GM21360 (cell line): ENCODE measurements at regions not wholly inside any gene's neighbourhood (a gene's known extent, or its start where the extent isn't known, plus 50 kb on each side); places are given as distances from the start of the nearest gene placed in this dataset.

Source experiments
- ATAC-seq: cut with Tn5 transposase; IDR thresholded peaks from one replicate; pipeline ENCODE4 v1.9.1; 2021; ENCODE audit warnings: mild to moderate bottlenecking, moderate library complexity; ENCODE audit not compliant: unreplicated experiment

DNA sequence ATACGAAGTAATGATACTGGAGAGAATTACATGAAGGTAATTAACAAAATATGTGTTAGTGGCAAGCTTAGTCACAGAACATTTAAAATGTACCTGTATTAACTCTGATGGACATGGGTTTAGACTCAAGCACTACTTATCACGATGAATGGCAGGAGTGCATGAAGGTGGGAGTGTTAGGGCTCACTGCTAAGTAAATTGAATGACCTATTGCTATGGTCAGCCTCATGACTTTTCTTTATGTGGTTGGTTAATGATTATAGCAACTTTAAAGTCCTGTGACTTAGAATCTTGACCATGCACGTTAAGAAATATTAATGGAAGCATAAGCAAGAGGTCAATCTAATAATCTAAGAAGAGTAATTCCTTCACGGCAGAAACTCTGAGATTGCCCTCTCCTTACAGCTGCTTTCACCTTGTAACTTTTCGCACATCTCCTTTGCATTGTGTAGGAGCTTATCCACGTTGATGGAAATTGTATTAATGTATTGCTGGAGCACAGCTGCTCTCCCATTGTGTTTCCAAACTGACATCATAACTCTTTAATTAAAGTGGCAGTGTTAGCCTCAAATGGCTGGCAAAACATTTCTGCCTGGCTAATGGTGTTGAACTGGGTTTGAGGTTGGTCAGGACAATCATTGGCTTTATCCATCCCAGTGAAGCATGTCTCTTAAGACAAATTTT is 114.5 kb downstream of the RXFP2 start:
- no peak for ATAC-seq

DNA sequence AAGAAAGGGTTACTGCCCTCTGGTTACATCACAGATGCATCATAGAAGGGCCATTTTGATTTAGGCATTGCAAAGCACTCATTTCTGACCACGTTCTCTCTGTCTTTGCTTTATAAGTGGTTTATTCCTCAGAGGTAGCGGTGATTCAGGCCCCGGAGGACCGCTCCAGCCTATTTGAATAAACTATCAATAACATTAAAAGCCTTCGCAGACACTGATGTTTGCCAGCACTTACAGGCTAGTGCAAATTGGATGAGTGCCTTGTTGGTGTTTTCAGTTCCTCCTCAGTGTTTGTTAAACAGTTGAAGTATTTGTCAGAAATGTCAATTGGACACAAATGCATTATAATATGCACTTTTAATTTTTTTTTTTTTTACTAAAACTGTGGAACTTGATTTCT is 120.2 kb downstream of the RXFP2 start:
- ATAC-seq: no peak

DNA sequence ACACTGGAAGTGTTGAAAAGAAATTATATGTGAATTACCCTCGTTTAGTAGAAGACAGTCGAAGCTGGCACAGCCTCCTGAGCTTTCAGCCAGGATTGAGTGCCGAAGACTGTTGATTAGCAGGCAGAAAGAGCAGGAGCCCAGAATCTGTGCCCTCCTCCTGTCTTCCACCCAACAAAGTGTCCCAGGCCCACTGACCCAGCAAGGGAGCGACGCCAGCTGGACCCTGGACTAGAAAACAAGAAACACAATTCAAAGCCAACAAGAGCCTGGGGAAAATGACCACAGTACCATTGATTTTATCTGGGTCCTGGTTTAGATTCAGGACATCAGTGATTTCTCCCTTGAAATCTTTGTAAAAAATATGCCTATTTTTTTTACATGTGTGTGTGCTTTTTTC is 120.7 kb downstream of the RXFP2 start:
- ATAC-seq: no peak

DNA sequence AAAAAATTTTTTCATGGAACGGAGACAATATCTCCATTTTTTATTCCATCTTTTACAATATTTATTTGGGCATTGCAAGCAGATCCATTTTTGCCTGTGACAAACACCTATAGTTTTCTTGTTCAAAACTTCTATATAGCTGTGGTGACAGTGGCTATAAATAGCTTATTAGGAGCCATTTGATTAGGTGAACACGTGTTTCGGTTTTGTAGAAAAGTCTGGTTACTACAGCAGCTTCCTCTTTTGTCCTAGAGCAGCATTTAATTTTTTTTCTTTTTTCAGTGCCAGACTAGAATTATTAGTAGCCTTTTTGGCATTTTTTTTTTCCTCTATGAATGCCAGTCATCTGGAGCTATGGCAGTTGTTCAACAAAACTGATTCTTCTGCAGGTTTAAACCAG is 123.5 kb downstream of the RXFP2 start:
- no peak for ATAC-seq

DNA sequence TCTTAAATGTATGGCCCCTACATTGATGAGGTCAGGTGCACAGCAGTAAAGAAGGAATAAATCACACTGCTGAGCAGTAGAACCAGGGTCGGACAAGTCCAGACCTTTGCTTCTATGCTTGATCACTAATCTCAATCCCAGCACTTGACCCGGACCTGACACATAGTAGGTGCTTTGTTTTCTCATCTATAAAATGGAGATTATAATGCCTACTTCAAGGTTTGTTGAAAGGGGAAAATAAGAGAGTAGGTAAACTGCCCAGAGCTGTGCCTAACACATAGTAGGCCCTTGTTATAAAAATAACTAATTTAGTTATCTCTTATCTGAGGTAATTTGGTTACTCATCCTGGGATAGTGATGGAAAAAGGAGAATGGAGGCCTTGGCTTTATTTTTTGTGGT is 125.0 kb downstream of the RXFP2 start:
- no peak for ATAC-seq

DNA sequence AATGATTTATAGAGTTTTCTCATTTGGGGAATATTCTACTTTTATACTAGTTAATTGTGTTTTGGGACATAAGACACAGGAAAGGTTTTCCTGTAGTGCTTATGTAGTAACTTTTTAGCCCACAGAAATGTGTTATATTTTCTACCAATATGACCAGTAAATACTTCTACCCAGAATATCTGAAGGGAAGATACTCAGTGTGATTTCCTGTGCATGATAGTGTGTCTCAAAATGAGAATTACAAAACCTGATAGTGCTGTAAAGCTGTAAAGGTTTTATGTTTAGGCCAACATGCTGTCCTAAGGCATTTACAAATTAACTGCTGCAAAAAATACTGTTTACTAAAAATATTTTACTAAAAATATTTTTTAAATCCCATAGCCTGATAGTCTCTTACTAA is 126.8 kb downstream of the RXFP2 start:
- ATAC-seq: no peak

DNA sequence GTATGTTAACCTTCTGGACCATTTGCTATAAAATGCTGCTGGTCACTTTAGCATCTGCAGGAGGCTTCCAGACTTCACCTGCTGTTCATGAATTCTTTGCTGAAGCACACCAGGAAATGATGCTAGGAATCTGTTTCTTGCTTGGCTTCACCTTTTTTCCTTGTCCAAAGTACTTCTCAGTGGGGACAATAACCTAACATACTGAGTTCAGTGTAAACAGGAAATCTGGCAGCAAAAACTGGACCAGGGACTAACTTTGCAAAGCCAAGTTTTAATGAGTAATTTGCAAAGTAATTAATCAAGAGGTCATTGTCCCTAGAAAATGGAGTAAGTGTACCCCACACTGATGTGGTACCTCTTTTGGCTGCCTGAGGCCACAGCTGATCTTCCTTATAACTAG is 128.4 kb downstream of the RXFP2 start:
- no peak for ATAC-seq

DNA sequence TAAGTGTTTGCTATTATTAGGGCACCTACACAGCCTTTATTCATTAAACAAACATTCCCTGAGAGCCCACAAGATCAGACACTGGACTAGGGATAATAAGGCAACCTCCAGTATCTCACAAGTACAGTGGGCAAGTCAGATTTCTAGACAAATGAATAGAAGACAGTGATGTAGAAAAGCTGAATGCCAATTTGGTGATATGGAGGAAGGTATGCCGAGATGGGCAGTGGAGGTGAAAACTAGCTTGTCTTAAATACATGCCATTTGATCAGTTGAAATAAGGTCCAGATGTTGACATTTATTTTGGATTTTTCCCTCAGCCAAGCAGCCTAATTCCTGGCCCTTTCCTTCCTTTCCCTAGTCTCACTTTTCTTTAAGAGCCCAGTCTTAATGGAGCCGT is 130.3 kb downstream of the RXFP2 start:
- no peak for ATAC-seq

DNA sequence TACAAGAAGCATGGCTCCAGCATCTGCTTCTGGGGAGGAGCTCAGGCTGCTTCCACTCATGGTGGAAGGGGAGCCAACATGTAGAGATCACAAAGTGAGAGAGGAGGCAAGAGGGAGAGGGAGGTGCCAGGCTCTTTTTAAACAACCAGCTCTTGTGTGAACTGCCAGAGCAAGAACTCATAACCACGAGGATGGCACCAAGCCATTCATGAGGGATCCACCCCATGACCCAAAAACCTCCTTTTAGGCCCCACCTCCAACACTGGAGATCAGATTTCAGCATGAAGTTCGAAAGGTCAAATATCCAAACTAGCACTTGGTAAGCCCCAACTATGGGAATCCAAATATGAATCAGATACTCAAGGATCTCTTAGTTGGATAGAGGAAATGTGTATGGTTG is 131.2 kb downstream of the RXFP2 start:
- ATAC-seq: no peak

DNA sequence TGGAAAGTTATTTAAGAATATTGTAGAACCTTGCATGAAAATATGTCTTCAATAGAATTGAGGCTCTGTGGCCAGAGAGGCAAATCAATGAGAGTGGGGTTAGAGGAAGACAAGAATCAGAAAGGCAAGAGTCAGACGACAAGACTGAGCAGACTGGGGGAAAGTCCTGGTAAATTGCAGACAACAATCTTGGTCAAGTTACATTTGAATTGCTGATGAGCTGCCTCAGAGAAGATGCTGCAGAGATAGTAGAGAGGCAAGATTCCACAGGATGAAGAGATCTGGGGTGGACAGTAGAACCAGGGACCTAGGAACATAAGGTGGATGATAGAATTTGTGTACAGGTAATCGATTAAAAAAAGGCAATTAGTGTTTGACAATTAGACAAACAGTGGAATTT is 133.8 kb downstream of the RXFP2 start:
- ATAC-seq: no peak

DNA sequence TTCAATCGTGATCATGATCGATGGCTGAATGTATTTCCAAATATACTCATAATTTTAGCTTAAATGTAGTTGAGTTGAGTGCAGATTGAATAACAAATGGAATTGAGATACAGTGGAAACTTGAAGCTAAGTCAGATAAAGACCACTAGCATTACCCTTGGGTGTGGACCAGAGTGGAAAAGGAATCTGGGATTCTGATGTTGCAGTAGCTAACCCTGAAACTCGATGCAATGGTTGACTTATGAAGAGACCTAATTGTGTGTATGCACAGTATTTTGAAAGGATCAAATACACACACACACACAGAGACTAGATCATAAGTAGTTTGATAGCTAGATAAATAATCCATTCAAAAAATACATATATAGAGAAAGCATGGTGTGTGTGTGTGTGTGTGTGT is 135.8 kb downstream of the RXFP2 start:
- no peak for ATAC-seq

DNA sequence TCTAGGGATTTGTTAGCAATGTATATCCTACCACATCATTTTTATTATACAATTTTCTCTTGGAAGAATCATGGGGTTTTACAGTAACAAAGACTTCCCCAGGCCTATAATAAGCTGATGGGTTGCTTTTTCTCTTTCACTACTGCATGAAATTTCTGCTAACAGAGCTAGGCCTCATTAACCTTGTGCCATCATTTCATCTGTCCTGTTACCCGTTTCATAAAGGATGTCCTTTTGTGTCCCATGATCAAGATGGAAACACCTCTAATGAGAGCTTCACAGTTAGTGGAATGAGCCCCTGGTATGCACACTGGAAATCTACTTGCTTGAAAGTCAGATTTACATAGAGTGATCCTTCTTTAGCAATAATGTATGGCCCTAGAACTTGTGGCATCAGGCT is 138.7 kb downstream of the RXFP2 start:
- ATAC-seq: no peak

DNA sequence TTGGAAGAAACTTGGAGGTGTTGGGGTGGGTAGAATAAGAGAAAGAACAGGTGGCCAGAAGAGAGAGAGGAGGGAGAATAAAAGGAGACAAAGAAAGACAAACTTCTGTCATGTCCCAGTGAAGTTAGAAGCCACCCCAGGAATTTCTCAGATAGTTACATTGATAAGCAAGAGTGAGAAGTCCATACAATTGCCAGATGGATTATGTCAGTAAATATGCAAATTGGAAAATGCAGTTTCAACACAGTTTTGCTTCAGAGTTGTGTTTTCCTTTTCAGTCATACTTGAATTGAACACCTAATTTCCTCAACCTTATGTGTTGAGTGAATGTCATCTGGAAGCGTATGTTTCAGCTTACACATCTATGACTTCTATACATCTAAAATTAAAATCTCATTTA is 139.2 kb downstream of the RXFP2 start:
- ATAC-seq: peak; percentile 52

DNA sequence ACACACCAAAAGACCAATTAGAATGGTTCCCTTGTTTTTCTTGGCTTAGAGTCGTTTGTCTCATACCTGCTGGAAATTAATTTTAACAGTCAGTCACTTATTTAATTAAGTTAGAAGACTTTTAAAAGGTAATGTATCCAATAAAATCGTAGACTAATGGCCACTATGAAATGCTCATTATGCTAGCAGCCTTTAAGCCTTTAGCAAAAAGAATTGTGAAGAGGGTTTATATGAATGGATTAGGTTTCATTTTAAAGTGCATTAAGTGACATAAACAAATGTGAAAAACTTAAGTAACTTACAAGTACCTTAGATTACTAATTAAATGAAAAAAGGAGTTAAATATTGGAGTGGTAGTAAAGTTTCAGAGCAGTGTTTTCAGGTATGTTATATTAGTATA is 139.6 kb downstream of the RXFP2 start:
- no peak for ATAC-seq

DNA sequence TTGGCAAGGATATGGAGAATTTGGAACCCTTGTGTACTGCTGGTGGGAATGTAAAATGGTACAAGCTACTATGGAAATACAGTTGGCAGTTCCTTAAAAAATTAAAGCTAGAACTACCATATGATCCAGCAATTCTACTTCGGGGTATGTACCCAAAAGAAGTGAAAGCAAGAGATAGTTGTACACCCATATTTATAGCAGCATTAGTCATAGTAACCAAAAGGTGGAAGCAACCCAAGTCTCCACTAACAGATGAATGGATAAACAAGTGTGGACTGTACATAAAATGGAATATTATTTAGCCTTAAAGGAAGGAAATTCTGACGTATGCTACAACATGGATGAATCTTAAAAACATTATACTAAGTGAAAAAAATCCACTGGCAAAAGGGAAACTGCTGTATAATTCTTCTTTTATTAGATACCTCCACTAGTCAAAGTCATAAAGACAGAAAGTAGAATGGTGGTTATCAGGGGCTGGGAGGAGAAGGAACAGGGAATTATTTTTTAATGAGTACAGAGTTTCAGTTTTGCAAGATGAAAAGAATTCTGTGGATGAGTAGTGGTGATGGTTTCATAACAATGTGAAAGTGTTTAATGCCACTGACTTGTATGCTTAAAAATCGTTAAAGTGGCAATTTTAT is 141.6 kb downstream of the RXFP2 start:
- ATAC-seq: no peak

DNA sequence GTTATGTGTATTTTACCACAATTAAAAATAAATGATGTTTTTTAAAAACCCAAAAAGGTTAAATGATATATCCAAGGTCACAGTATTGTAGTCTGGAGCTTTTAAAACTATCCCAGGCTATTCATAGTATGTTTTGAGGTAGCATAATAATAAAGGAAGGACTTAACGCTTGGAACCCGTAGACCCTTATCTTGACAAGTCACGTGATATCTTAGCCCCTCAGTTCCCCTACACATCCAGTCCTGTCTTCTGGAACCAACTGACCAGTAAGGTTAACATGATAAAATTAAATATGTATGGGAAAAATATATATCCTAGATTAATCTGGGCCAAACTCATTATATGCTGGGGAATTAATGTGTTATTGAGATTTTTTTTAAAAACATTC is 142.2 kb downstream of the RXFP2 start:
- no peak for ATAC-seq

DNA sequence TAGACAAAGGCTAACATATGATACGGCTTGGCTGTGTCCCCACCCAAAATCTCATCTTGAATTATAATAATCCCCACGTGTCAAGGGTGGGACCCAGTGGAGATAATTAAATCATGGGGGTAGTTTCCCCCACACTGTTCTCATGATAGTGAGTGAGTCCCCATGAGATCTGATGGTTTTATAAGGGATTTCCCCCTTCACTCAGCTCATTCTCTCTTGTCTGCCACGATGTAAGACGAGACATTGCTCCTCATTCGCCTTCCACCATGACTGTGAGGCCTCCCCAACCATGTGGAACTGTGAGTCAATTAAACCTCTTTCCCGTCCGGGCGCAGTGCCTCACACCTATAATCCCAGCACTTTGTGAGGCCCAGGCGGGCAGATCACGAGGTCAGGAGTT is 143.5 kb downstream of the RXFP2 start:
- no peak for ATAC-seq

DNA sequence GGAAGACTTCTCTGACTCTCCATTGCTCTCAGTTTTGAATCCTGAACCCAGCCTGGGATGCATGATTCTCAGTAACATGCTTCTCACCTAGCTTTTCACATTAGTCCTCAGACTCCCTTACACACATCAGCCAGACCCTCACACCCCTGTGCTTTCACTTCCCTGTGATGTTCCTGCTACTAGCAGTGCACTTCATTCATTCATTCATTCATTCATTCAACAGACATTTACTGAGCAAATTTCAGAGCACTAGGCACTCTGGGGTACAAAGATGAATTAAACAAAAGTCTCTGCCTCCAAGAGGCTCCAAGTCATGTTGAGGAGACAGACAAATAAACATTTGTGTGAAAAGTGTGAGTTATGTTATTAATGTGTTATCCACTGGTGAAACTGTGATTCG is 145.2 kb downstream of the RXFP2 start:
- no peak for ATAC-seq

DNA sequence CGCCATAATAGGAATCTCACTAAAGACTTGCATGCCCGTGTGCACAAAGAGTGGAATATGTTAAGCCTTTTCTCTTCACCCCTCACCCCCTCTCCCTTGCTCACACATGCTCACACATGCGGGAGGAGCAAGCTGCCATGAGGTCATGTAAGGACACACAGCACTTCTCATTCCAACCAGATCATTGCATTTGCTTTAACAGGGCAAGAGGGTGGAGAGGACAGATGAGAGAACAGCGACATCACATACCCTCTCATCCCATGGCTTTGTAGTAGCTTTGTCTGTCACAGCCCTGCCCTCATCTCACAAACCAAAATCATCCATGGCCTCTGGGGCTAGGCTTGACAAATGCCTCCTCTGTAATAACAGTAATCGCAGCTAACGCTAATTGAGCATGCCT is 145.6 kb upstream of the FRY start:
- no peak for ATAC-seq

DNA sequence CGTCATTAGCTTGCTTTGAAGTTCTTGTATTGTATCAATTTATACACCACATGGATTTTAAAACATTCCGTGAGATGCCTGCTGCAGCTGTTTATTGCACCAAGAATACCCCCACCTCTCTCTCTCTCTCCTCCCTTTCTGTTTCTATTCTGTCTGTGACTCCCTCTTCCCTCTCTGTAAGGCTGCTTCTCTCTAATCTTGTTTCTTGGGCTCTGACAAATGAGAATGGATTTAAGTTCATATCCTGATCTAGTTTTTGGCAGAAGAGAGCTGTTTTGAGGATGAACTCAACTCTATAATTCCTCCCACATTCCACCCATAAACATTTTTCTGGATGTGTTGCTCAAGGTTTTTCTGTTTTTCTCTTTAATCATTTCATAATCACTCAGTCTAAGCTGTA is 144.3 kb upstream of the FRY start:
- ATAC-seq: no peak

DNA sequence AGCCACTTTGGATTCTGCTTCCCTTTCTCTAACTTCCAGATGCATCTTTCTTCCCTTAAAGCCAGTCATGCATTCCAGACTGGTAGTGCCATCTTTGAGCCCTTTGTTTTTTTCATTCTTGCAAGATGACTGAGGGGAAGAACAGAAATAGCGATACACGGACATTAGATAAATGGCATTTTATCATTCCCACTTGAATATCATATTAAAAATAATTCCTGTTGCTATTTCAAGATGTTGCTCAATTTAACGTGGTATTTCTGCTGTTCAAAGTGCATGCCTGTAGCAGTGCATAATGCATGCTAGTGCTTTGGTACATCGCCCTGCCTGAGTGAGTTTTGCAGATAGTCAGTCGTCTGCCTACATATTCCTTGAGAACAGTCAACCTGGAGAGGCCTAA is 140.6 kb upstream of the FRY start:
- ATAC-seq: no peak

DNA sequence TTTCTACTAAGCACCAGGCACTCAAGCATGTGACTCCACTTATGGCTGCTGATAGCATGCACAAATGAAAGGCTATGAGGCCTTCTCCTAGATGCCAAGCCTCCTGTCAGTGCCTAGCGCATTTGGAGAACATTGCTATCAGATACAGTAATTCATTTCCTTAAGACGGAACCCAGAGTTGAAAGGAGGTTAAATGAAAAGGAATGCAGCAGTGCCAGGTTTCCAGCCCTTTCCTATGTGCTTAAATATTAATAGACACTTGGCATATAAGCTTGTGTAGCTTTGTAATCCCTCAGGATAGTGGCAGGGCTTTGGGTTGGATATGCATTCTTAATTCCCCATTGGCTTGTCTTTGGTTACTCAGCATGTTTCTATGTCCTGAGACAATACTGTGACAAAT is 140.1 kb upstream of the FRY start:
- ATAC-seq: no peak

DNA sequence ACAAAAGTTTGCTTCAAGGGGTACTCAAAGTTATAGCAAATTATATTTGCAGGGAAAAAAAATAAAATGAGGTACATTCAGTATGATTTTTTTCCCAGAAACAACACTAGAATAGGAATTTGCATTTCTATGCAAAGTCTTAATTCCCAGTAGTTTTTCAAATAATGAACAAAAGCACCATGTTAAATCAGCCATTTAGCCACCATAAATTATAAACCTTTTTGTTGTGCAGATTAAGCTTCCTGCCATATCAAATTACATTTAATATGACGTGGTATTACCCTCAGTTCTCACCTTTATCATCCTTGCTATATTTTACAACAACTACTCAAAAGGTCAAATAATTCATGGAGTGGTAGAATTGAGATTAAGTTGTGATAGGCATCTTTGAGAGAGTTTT is 136.6 kb upstream of the FRY start:
- ATAC-seq: no peak
